CD4-positive, alpha-beta T cell (primary cell): ENCODE measurements at regions not wholly inside any gene's neighbourhood (a gene's known extent, or its start where the extent isn't known, plus 50 kb on each side); places are given as distances from the start of the nearest gene placed in this dataset.

ENCODE experiments used
- ATAC-seq: fragments of 200-7000 bp; cut with Tn5 transposase; one replicate; pipeline ENCODE4 v1.10.0; 2022; ENCODE audit warnings: mild to moderate bottlenecking; ENCODE audit not compliant: poor library complexity
- CTCF ChIA-PET: fragments of 350-600 bp; sonication (Branson Sonifier 250); formaldehyde crosslinking; loops from one replicate; lab custom pipeline; 2021; ENCODE audit warnings: antibody characterized with exemption, inconsistent platforms; lab: Charles Lee
- POLR2A ChIA-PET: fragments of 350-600 bp; sonication (Branson Sonifier 250); formaldehyde crosslinking; loops from one replicate; lab custom pipeline; 2021; ENCODE audit warnings: antibody characterized with exemption, inconsistent platforms; lab: Charles Lee
- DNase-seq, 14 experiments: peaks; one replicate each; pipeline ENCODE4 v3.0.0-alpha.2; 2013 to 2020; ENCODE audit warnings: mixed read lengths in 2 of 14
- H3K27ac ChIP-seq, 2 donors: one replicate each; pipeline versions ENCODE4 v1.5.1 to v1.7.0; 2013; ENCODE audit warnings: low read length in 2 of 2, low read depth in 1 of 2, mild to moderate bottlenecking in 1 of 2
- H3K27me3 ChIP-seq, 2 experiments: 1 replicate in 1 of 2; 2 replicates in 1 of 2; pipeline versions ENCODE4 v1.6.1 to v1.7.0; 2013; ENCODE audit warnings: low read length in 2 of 2, control low read depth in 1 of 2, mild to moderate bottlenecking in 1 of 2, moderate library complexity in 1 of 2; ENCODE audit not compliant: insufficient read depth in 2 of 2, control insufficient read depth in 1 of 2
- H3K36me3 ChIP-seq: one replicate; pipeline ENCODE4 v1.6.1; 2013; ENCODE audit warnings: low read length, control low read depth; ENCODE audit not compliant: insufficient read depth
- H3K4me1 ChIP-seq: one replicate; pipeline ENCODE4 v1.6.1; 2013; ENCODE audit warnings: low read length, control low read depth; ENCODE audit not compliant: insufficient read depth
- H3K4me3 ChIP-seq: one replicate; pipeline ENCODE4 v1.5.1; 2013; ENCODE audit warnings: mild to moderate bottlenecking, low read length, moderate library complexity
- H3K9me3 ChIP-seq, 2 experiments: 1 replicate in 1 of 2; 2 replicates in 1 of 2; pipeline versions ENCODE4 v1.6.1 to v1.7.0; 2013; ENCODE audit warnings: low read length in 2 of 2, mild to moderate bottlenecking in 2 of 2, control low read depth in 1 of 2, moderate library complexity in 1 of 2; ENCODE audit not compliant: control insufficient read depth in 1 of 2, insufficient read depth in 1 of 2
- H3K27ac Mint-ChIP-seq: one replicate; pipeline ENCODE4 v1.8.0; 2020; ENCODE audit warnings: mixed read lengths
- H3K27me3 Mint-ChIP-seq: one replicate; pipeline ENCODE4 v1.8.0; 2021; ENCODE audit warnings: mixed read lengths
- H3K36me3 Mint-ChIP-seq: one replicate; pipeline ENCODE4 v1.8.0; 2021; ENCODE audit warnings: low read depth, mixed read lengths
- H3K4me1 Mint-ChIP-seq: one replicate; pipeline ENCODE4 v1.8.0; 2021; ENCODE audit warnings: low read depth, mixed read lengths
- H3K4me3 Mint-ChIP-seq: one replicate; pipeline ENCODE4 v1.8.0; 2020; ENCODE audit warnings: mild to moderate bottlenecking, mixed read lengths
- H3K9me3 Mint-ChIP-seq: one replicate; pipeline ENCODE4 v1.8.0; 2020; ENCODE audit warnings: mixed read lengths
- CTCF ChIP-seq: fragments of 200-600 bp; IDR thresholded peaks from one replicate; pipeline ENCODE4 v1.8.0; 2022; ENCODE audit warnings: antibody characterized with exemption, mild to moderate bottlenecking
- intact Hi-C, 2 experiments: fragments of 100-400 bp; cut with DNase I in 1 of 2; cut with micrococcal nuclease in 1 of 2; formaldehyde crosslinking; loops; one replicate each; pipeline versions ENCODE4 v1.15.1 to v1.9.0; 2023 to 2025; cut with DNase I, micrococcal nuclease

- H3K4me3 ChIP-seq = no peak overlapping the region
- H3K4me1 Mint-ChIP-seq = no peaks in the 10 kb centered on the region
- no peaks in the 10 kb centered on the region for H3K36me3 Mint-ChIP-seq
- H3K27ac ChIP-seq = no peak overlapping the region
- no peak for DNase-seq
- ATAC-seq = no peak
- no peak overlapping the region for H3K27ac Mint-ChIP-seq
- peaks cover 7% of the 10 kb centered on the region for H3K9me3 Mint-ChIP-seq
- no peaks in the 10 kb centered on the region for H3K27me3 ChIP-seq
- peaks cover 0 to 8% of the 10 kb centered on the region in 2 experiments for H3K9me3 ChIP-seq
- H3K4me1 ChIP-seq = no peaks in the 10 kb centered on the region
- no peak for TF ChIP-seq CTCF
- intact Hi-C loops = no loop called here
- no peaks in the 10 kb centered on the region for H3K27me3 Mint-ChIP-seq
- H3K4me3 Mint-ChIP-seq = no peak overlapping the region
- CTCF ChIA-PET = no interaction called here
- no peaks in the 10 kb centered on the region for H3K36me3 ChIP-seq
- POLR2A ChIA-PET = no interaction called here
These were observed 603.3 kb downstream of the EFNA5 start for GRCh38 chr5:107067395-107067794.

GRCh38 chr5:107063511-107063910 is 607.2 kb downstream of the EFNA5 start:
- H3K4me1 Mint-ChIP-seq = no peaks in the 10 kb centered on the region

GRCh38 chr5:107058803-107059202 is 611.9 kb downstream of the EFNA5 start:
- ATAC-seq = no peak

More at GRCh38 chr5:107063511-107063910, 607.2 kb downstream of the EFNA5 start:
- no peak for TF ChIP-seq CTCF
- H3K27ac ChIP-seq = no peak overlapping the region
- ChIA-PET POLR2A (no interaction called here), CTCF (no interaction called here)
- Mint-ChIP-seq H3K27ac (no peak overlapping the region), H3K9me3 (no peaks in the 10 kb centered on the region), H3K27me3 (no peaks in the 10 kb centered on the region), H3K4me3 (no peak overlapping the region), H3K36me3 (no peaks in the 10 kb centered on the region)
- H3K4me3 ChIP-seq = no peak overlapping the region
- no peaks in the 10 kb centered on the region for H3K36me3 ChIP-seq
- intact Hi-C loops = no loop called here
- DNase-seq (no peak), ATAC-seq (no peak)
- peaks cover 0 to 3% of the 10 kb centered on the region in 2 experiments for H3K9me3 ChIP-seq
- no peaks in the 10 kb centered on the region for H3K27me3 ChIP-seq
- no peaks in the 10 kb centered on the region for H3K4me1 ChIP-seq

More at GRCh38 chr5:107058803-107059202, 611.9 kb downstream of the EFNA5 start:
- no peaks in the 10 kb centered on the region for H3K36me3 Mint-ChIP-seq
- Histone ChIP-seq H3K4me3 (no peak overlapping the region), H3K4me1 (no peaks in the 10 kb centered on the region), H3K27ac (no peak overlapping the region), H3K36me3 (no peaks in the 10 kb centered on the region), H3K9me3 (no peaks in the 10 kb centered on the region), H3K27me3 (no peaks in the 10 kb centered on the region)
- DNase-seq = no peak
- CTCF ChIA-PET = no interaction called here
- no peaks in the 10 kb centered on the region for H3K9me3 Mint-ChIP-seq
- intact Hi-C loops = no loop called here
- TF ChIP-seq CTCF = no peak
- H3K27me3 Mint-ChIP-seq = no peaks in the 10 kb centered on the region
- H3K27ac Mint-ChIP-seq = no peak overlapping the region
- H3K4me1 Mint-ChIP-seq = no peaks in the 10 kb centered on the region
- no peak overlapping the region for H3K4me3 Mint-ChIP-seq
- POLR2A ChIA-PET = no interaction called here
